HEK293T (cell line): ENCODE measurements at regions not wholly inside any gene's neighbourhood (a gene's known extent, or its start where the extent isn't known, plus 50 kb on each side); places are given as distances from the start of the nearest gene placed in this dataset.

ENCODE experiments used
- CTCF ChIA-PET: fragments of 350-600 bp; formaldehyde crosslinking; extraction: SDS; loops from one replicate; lab custom pipeline; 2021; ENCODE audit warnings: antibody characterized with exemption, inconsistent platforms; lab: Yijun Ruan, JAX
- POLR2A ChIA-PET: fragments of 350-600 bp; formaldehyde crosslinking; extraction: SDS; loops from one replicate; lab custom pipeline; 2020; ENCODE audit warnings: antibody characterized with exemption, inconsistent platforms; lab: Yijun Ruan, JAX
- DNase-seq: peaks from one replicate; pipeline ENCODE4 v3.0.0; 2012; ENCODE audit warnings: mixed read lengths; ENCODE audit errors: extremely low spot score
- ARNT ChIP-seq: fragments of 450-650 bp; IDR thresholded peaks from 2 replicates; pipeline ENCODE4 v1.6.1; 2017; ENCODE audit warnings: mild to moderate bottlenecking
- BHLHE40 ChIP-seq: fragments of 450-650 bp; IDR thresholded peaks from 2 replicates; pipeline ENCODE4 v1.6.1; 2016; ENCODE audit warnings: mild to moderate bottlenecking, moderate library complexity, borderline replicate concordance
- CTBP1 ChIP-seq: fragments of 450-650 bp; IDR thresholded peaks from 2 replicates; pipeline ENCODE4 v1.6.1; 2016; ENCODE audit warnings: borderline replicate concordance
- ELF4 ChIP-seq: fragments of 450-650 bp; IDR thresholded peaks from 2 replicates; pipeline ENCODE4 v1.6.1; 2017; ENCODE audit warnings: antibody characterized with exemption
- FOXA1 ChIP-seq: fragments of 450-650 bp; IDR thresholded peaks from 2 replicates; pipeline ENCODE4 v1.6.1; 2016; ENCODE audit warnings: mild to moderate bottlenecking
- FOXK2 ChIP-seq: fragments of 450-650 bp; IDR thresholded peaks from 2 replicates; pipeline ENCODE4 v1.6.1; 2016; ENCODE audit warnings: mild to moderate bottlenecking
- FOXM1 ChIP-seq: fragments of 450-650 bp; IDR thresholded peaks from 2 replicates; pipeline ENCODE4 v1.6.1; 2017; ENCODE audit warnings: mild to moderate bottlenecking, borderline replicate concordance
- HDGF ChIP-seq: fragments of 450-650 bp; IDR thresholded peaks from 2 replicates; pipeline ENCODE4 v1.6.1; 2017; ENCODE audit warnings: antibody characterized with exemption, borderline replicate concordance
- L3MBTL2 ChIP-seq: fragments of 450-650 bp; conservative IDR thresholded peaks from 2 replicates; pipeline ENCODE4 v1.6.1; 2016; ENCODE audit warnings: mild to moderate bottlenecking
- LEF1 ChIP-seq: fragments of 450-650 bp; IDR thresholded peaks from 2 replicates; pipeline ENCODE4 v1.6.1; 2017; ENCODE audit warnings: mild to moderate bottlenecking, borderline replicate concordance
- NFRKB ChIP-seq: fragments of 450-650 bp; IDR thresholded peaks from 2 replicates; pipeline ENCODE4 v1.6.1; 2016; ENCODE audit warnings: mild to moderate bottlenecking, moderate library complexity
- PKNOX1 ChIP-seq: fragments of 450-650 bp; IDR thresholded peaks from 2 replicates; pipeline ENCODE4 v1.6.1; 2016
- SP1 ChIP-seq: fragments of 450-650 bp; IDR thresholded peaks from 2 replicates; pipeline ENCODE4 v1.6.1; 2017
- SUZ12 ChIP-seq: fragments of 450-650 bp; IDR thresholded peaks from 2 replicates; pipeline ENCODE4 v1.6.1; 2016; ENCODE audit warnings: mild to moderate bottlenecking
- TARDBP ChIP-seq: fragments of 450-650 bp; IDR thresholded peaks from 2 replicates; pipeline ENCODE4 v1.6.1; 2016
- ZNF384 ChIP-seq: fragments of 450-650 bp; IDR thresholded peaks from 2 replicates; pipeline ENCODE4 v1.6.1; 2016

GRCh38 chr4:125115476-125115875, 199.3 kb upstream of the FAT4 start:
- TF ChIP-seq L3MBTL2, result no peak
- TF ChIP-seq SUZ12, result no peak
- no peak for TF ChIP-seq HDGF
- TF ChIP-seq FOXM1, result no peak
- no peak for TF ChIP-seq SP1
- no peak for TF ChIP-seq FOXK2
- no peak for TF ChIP-seq FOXA1
- TF ChIP-seq PKNOX1, result no peak
- no peak for TF ChIP-seq LEF1
- no peak for TF ChIP-seq ELF4
- TF ChIP-seq BHLHE40, result no peak
- TF ChIP-seq NFRKB, result no peak
- TF ChIP-seq CTBP1, result no peak
- TF ChIP-seq ZNF384, result no peak
- TF ChIP-seq ARNT, result no peak
- no peak for TF ChIP-seq TARDBP
- ChIA-PET CTCF (no interaction called here), POLR2A (no interaction called here)
- DNase-seq, result no peak

GRCh38 chr4:125112536-125112935, 202.2 kb upstream of the FAT4 start:
- DNase-seq, result no peak
- TF ChIP-seq HDGF, result no peak
- no peak for TF ChIP-seq ELF4
- TF ChIP-seq PKNOX1, result no peak
- TF ChIP-seq ARNT, result no peak
- TF ChIP-seq FOXK2, result no peak
- no peak for TF ChIP-seq BHLHE40
- TF ChIP-seq CTBP1, result no peak
- no peak for TF ChIP-seq FOXA1
- no peak for TF ChIP-seq SP1
- TF ChIP-seq ZNF384, result no peak
- TF ChIP-seq LEF1, result no peak
- no peak for TF ChIP-seq TARDBP
- TF ChIP-seq NFRKB, result no peak
- no peak for TF ChIP-seq SUZ12
- no peak for TF ChIP-seq FOXM1
- TF ChIP-seq L3MBTL2, result no peak
- ChIA-PET CTCF (no interaction called here), POLR2A (no interaction called here)

GRCh38 chr4:125111323-125111722, 203.4 kb upstream of the FAT4 start:
- no peak for TF ChIP-seq FOXA1
- TF ChIP-seq BHLHE40, result no peak
- TF ChIP-seq ZNF384, result no peak
- TF ChIP-seq FOXK2, result no peak
- TF ChIP-seq CTBP1, result no peak
- TF ChIP-seq FOXM1, result no peak
- TF ChIP-seq L3MBTL2, result no peak
- TF ChIP-seq ELF4, result no peak
- no peak for TF ChIP-seq ARNT
- no peak for TF ChIP-seq NFRKB
- TF ChIP-seq LEF1, result no peak
- TF ChIP-seq SUZ12, result no peak
- TF ChIP-seq SP1, result no peak
- TF ChIP-seq TARDBP, result no peak
- no peak for TF ChIP-seq HDGF
- no peak for TF ChIP-seq PKNOX1
- ChIA-PET POLR2A (interaction anchor here (0.7 kb wide), 1 partner anchor 353 kb away, joined by 3 read pairs; no protein-coding TSS in a partner anchor), CTCF (no interaction called here)
- no peak for DNase-seq

GRCh38 chr4:125105561-125105960, 209.2 kb upstream of the FAT4 start:
- TF ChIP-seq FOXM1 (no peak), ZNF384 (no peak), TARDBP (no peak), ELF4 (no peak), LEF1 (no peak), ARNT (no peak), PKNOX1 (no peak)
- ChIA-PET CTCF (no interaction called here), POLR2A (no interaction called here)
- no peak for DNase-seq

- no peak for DNase-seq
- TF ChIP-seq CTBP1 (no peak), PKNOX1 (no peak), L3MBTL2 (no peak), SP1 (no peak), FOXK2 (no peak), HDGF (no peak), FOXA1 (no peak), ELF4 (no peak), ARNT (no peak), BHLHE40 (no peak), FOXM1 (no peak)
- ChIA-PET CTCF (no interaction called here), POLR2A (no interaction called here)
Observed at GRCh38 chr4:125104616-125105015, 210.1 kb upstream of the FAT4 start.
